SIG-M5 treated with dmso at 0.1 percent for 504 hours (cell line): ENCODE measurements at regions not wholly inside any gene's neighbourhood (a gene's known extent, or its start where the extent isn't known, plus 50 kb on each side); places are given as distances from the start of the nearest gene placed in this dataset.
"Not testable (repeated sequence)": the region's sequence is repeated elsewhere in the genome, so short reads cannot be mapped to it uniquely, and the experiment has no call there.

Experiments used
- DNase-seq: peaks from one replicate; lab custom pipeline; 2025; ENCODE audit not compliant: unreplicated experiment; lab: John Stamatoyannopoulos, UW

- no peak for DNase-seq
Observed at GRCh38 chr6:18527836-18528743, 140.9 kb downstream of the RNF144B start.

GRCh38 chr6:18530201-18530600, 143.1 kb downstream of the RNF144B start:
- DNase-seq, result no peak

GRCh38 chr6:18532139-18532538, 145.0 kb downstream of the RNF144B start:
- DNase-seq, result no peak

- no peak for DNase-seq
Observed at GRCh38 chr6:18533793-18534192, 146.6 kb downstream of the RNF144B start.

GRCh38 chr6:18536591-18537055, 149.5 kb downstream of the RNF144B start:
- no peak for DNase-seq

GRCh38 chr6:18538315-18538714, 151.2 kb downstream of the RNF144B start:
- no peak for DNase-seq

GRCh38 chr6:18543051-18543450, 155.9 kb downstream of the RNF144B start:
- no peak for DNase-seq

GRCh38 chr6:18545142-18545541, 158.0 kb downstream of the RNF144B start:
- DNase-seq, result not testable (repeated sequence)

- no peak for DNase-seq
Observed at GRCh38 chr6:18545726-18546125, 158.6 kb downstream of the RNF144B start.

GRCh38 chr6:18550119-18550518, 163.0 kb downstream of the RNF144B start:
- no peak for DNase-seq

GRCh38 chr6:18551228-18551627, 164.1 kb downstream of the RNF144B start:
- DNase-seq, result no peak

- DNase-seq, result no peak
Observed at GRCh38 chr6:18555750-18556149, 168.6 kb downstream of the RNF144B start.

- no peak for DNase-seq
Observed at GRCh38 chr6:18561037-18561750, 174.0 kb downstream of the RNF144B start.

GRCh38 chr6:18562726-18563125, 175.6 kb downstream of the RNF144B start:
- no peak for DNase-seq

GRCh38 chr6:18564775-18565174, 177.6 kb downstream of the RNF144B start:
- no peak for DNase-seq

GRCh38 chr6:18565231-18565630, 178.1 kb downstream of the RNF144B start:
- DNase-seq, result no peak

GRCh38 chr6:18567380-18567779, 180.2 kb downstream of the RNF144B start:
- no peak for DNase-seq

- no peak for DNase-seq
Observed at GRCh38 chr6:18577491-18577890, 190.3 kb downstream of the RNF144B start.

- no peak for DNase-seq
Observed at GRCh38 chr6:18579166-18579565, 192.0 kb downstream of the RNF144B start.

- no peak for DNase-seq
Observed at GRCh38 chr6:18579869-18580268, 192.7 kb downstream of the RNF144B start.

GRCh38 chr6:18584372-18584771, 197.2 kb downstream of the RNF144B start:
- no peak for DNase-seq

- DNase-seq, result peak; percentile 22
Observed at GRCh38 chr6:18585032-18585573, 198.0 kb downstream of the RNF144B start.
